Loucy (cell line): ENCODE measurements at regions not wholly inside any gene's neighbourhood (a gene's known extent, or its start where the extent isn't known, plus 50 kb on each side); places are given as distances from the start of the nearest gene placed in this dataset.

Experiments used
- CTCF ChIP-seq: fragments of 200-600 bp; sonication (generic); conservative IDR thresholded peaks from 2 replicates; pipeline ENCODE4 v1.5.1; 2014; ENCODE audit warnings: mild to moderate bottlenecking, antibody characterized with exemption, low read length
- EZH2phosphoT487 ChIP-seq: fragments of 200-600 bp; IDR thresholded peaks from 2 replicates; pipeline ENCODE4 v1.6.1; 2018; ENCODE audit warnings: antibody characterized with exemption, mild to moderate bottlenecking, moderate library complexity, borderline replicate concordance

- TF ChIP-seq CTCF (no peak), EZH2phosphoT487 (no peak)
Observed at GRCh38 chr14:44170556-44170955, 336.5 kb downstream of the FSCB start.
